Naive thymus-derived CD4-positive, alpha-beta T cell (primary cell): ENCODE measurements at regions not wholly inside any gene's neighbourhood (a gene's known extent, or its start where the extent isn't known, plus 50 kb on each side); places are given as distances from the start of the nearest gene placed in this dataset.

ENCODE experiments used
- ATAC-seq: fragments of 150-1000 bp; cut with Tn5 transposase; 2 replicates; pipeline ENCODE4 v1.10.0; 2021; ENCODE audit warnings: mild to moderate bottlenecking, moderate library complexity
- CTCF ChIA-PET: fragments of 350-600 bp; sonication (Branson Sonifier 250); formaldehyde crosslinking; loops from one replicate; lab custom pipeline; 2021; ENCODE audit warnings: antibody characterized with exemption; lab: Charles Lee
- POLR2A ChIA-PET: fragments of 350-600 bp; sonication (Branson Sonifier 250); formaldehyde crosslinking; loops from one replicate; lab custom pipeline; 2021; ENCODE audit warnings: antibody characterized with exemption, inconsistent platforms; lab: Charles Lee
- DNase-seq, 9 donors: peaks; one replicate each; pipeline versions ENCODE4 v3.0.0 to v3.0.0-alpha.2; 2020 to 2022; ENCODE audit warnings: mixed read lengths in 1 of 9
- H3K27ac ChIP-seq: one replicate; pipeline ENCODE4 v1.7.0; 2013; ENCODE audit warnings: mild to moderate bottlenecking, low read depth, low read length, moderate library complexity
- H3K27me3 ChIP-seq, 2 donors: one replicate each; pipeline ENCODE4 v1.7.0; 2013; ENCODE audit warnings: low read length in 2 of 2, mild to moderate bottlenecking in 2 of 2, moderate library complexity in 2 of 2; ENCODE audit not compliant: control insufficient read depth in 2 of 2, insufficient read depth in 2 of 2
- H3K36me3 ChIP-seq, 3 experiments: 1 replicate in 2 of 3; 2 replicates in 1 of 3; pipeline ENCODE4 v1.7.0; 2013; ENCODE audit warnings: low read length in 3 of 3, mild to moderate bottlenecking in 3 of 3, moderate library complexity in 1 of 3; ENCODE audit not compliant: insufficient read depth in 3 of 3, control insufficient read depth in 2 of 3
- H3K4me1 ChIP-seq, 2 donors: one replicate each; pipeline ENCODE4 v1.7.0; 2013; ENCODE audit warnings: low read length in 2 of 2, mild to moderate bottlenecking in 2 of 2, moderate library complexity in 1 of 2; ENCODE audit not compliant: control insufficient read depth in 2 of 2, insufficient read depth in 2 of 2
- H3K4me3 ChIP-seq: 2 replicates; pipeline ENCODE4 v1.7.0; 2013; ENCODE audit warnings: mild to moderate bottlenecking, low read length
- H3K9me3 ChIP-seq, 3 experiments: 1 replicate in 2 of 3; 2 replicates in 1 of 3; pipeline ENCODE4 v1.7.0; 2013; ENCODE audit warnings: low read length in 3 of 3; ENCODE audit not compliant: control insufficient read depth in 2 of 3
- H3K27ac Mint-ChIP-seq, 9 donors: one replicate each; pipeline ENCODE4 v1.8.0; 2020 to 2022; ENCODE audit warnings: mixed read lengths in 9 of 9, mild to moderate bottlenecking in 8 of 9, moderate library complexity in 5 of 9, inconsistent platforms in 2 of 9
- H3K27me3 Mint-ChIP-seq, 5 donors: one replicate each; pipeline ENCODE4 v1.8.0; 2021 to 2022; ENCODE audit warnings: mixed read lengths in 5 of 5, mild to moderate bottlenecking in 1 of 5
- H3K36me3 Mint-ChIP-seq, 5 donors: one replicate each; pipeline ENCODE4 v1.8.0; 2020 to 2022; ENCODE audit warnings: mixed read lengths in 5 of 5, mild to moderate bottlenecking in 3 of 5, inconsistent platforms in 1 of 5
- H3K4me1 Mint-ChIP-seq, 7 donors: one replicate each; pipeline ENCODE4 v1.8.0; 2020 to 2022; ENCODE audit warnings: mixed read lengths in 7 of 7, mild to moderate bottlenecking in 3 of 7, inconsistent platforms in 1 of 7
- H3K4me3 Mint-ChIP-seq, 10 donors: one replicate each; pipeline ENCODE4 v1.8.0; 2020 to 2022; ENCODE audit warnings: mild to moderate bottlenecking in 10 of 10, mixed read lengths in 10 of 10, moderate library complexity in 6 of 10, inconsistent platforms in 2 of 10
- H3K9me3 Mint-ChIP-seq, 11 donors: one replicate each; pipeline ENCODE4 v1.8.0; 2020 to 2022; ENCODE audit warnings: mixed read lengths in 11 of 11, mild to moderate bottlenecking in 4 of 11, inconsistent platforms in 1 of 11, moderate library complexity in 1 of 11
- intact Hi-C, 2 donors: fragments of 100-400 bp; cut with micrococcal nuclease; formaldehyde crosslinking; loops; one replicate each; pipeline ENCODE4 v1.15.1; 2023

- H3K9me3 Mint-ChIP-seq = peaks cover 0 to 16% (median 0%) of the 10 kb centered on the region in 11 donors
- POLR2A ChIA-PET = no interaction called here
- CTCF ChIA-PET = no interaction called here
Measured at GRCh38 chr9:2321523-2322148, 300.0 kb upstream of the VLDLR start.

GRCh38 chr9:2324742-2325141 is 296.8 kb upstream of the VLDLR start:
- Histone ChIP-seq H3K9me3 (no peaks in the 10 kb centered on the region), H3K4me3 (no peak overlapping the region), H3K36me3 (no peaks in the 10 kb centered on the region), H3K27ac (no peak overlapping the region), H3K4me1 (no peaks in the 10 kb centered on the region), H3K27me3 (no peaks in the 10 kb centered on the region)
- DNase-seq (no peak), ATAC-seq (no peak)
- Mint-ChIP-seq H3K27ac (no peak overlapping the region), H3K9me3 (peaks cover 0 to 5% (median 0%) of the 10 kb centered on the region in 11 donors), H3K4me1 (peaks cover 0 to 2% (median 0%) of the 10 kb centered on the region in 7 donors), H3K27me3 (peaks cover 0 to 11% (median 6%) of the 10 kb centered on the region in 5 donors), H3K4me3 (no peak overlapping the region), H3K36me3 (no peaks in the 10 kb centered on the region)
- CTCF ChIA-PET = no interaction called here
- POLR2A ChIA-PET = no interaction called here
- intact Hi-C loops = no loop called here

More at GRCh38 chr9:2321523-2322148, 300.0 kb upstream of the VLDLR start:
- Histone ChIP-seq H3K36me3 (no peaks in the 10 kb centered on the region), H3K27ac (no peak overlapping the region), H3K4me3 (no peak overlapping the region), H3K4me1 (no peaks in the 10 kb centered on the region), H3K9me3 (no peaks in the 10 kb centered on the region), H3K27me3 (no peaks in the 10 kb centered on the region)
- DNase-seq (no peak), ATAC-seq (no peak)
- Mint-ChIP-seq H3K27ac (no peak overlapping the region), H3K27me3 (peaks cover 0 to 16% (median 13%) of the 10 kb centered on the region in 5 donors), H3K4me3 (no peak overlapping the region), H3K36me3 (no peaks in the 10 kb centered on the region), H3K4me1 (peaks cover 0 to 2% (median 0%) of the 10 kb centered on the region in 7 donors)
- intact Hi-C loops = no loop called here

GRCh38 chr9:2332663-2333062 is 288.9 kb upstream of the VLDLR start:
- Histone ChIP-seq H3K4me1 (no peaks in the 10 kb centered on the region), H3K27ac (no peak overlapping the region), H3K9me3 (no peaks in the 10 kb centered on the region), H3K27me3 (no peaks in the 10 kb centered on the region), H3K4me3 (no peak overlapping the region), H3K36me3 (no peaks in the 10 kb centered on the region)
- Mint-ChIP-seq H3K27me3 (peaks cover 0 to 32% (median 13%) of the 10 kb centered on the region in 5 donors), H3K36me3 (no peaks in the 10 kb centered on the region), H3K9me3 (peaks cover 0 to 6% (median 0%) of the 10 kb centered on the region in 11 donors), H3K27ac (no peak overlapping the region), H3K4me1 (no peaks in the 10 kb centered on the region), H3K4me3 (no peak overlapping the region)
- ChIA-PET POLR2A (no interaction called here), CTCF (no interaction called here)
- ATAC-seq (no peak), DNase-seq (no peak)
- intact Hi-C loops = no loop called here

- Histone ChIP-seq H3K27ac (no peak overlapping the region), H3K9me3 (no peaks in the 10 kb centered on the region), H3K27me3 (no peaks in the 10 kb centered on the region), H3K4me1 (no peaks in the 10 kb centered on the region), H3K36me3 (no peaks in the 10 kb centered on the region), H3K4me3 (no peak overlapping the region)
- ATAC-seq (no peak), DNase-seq (no peak)
- Mint-ChIP-seq H3K9me3 (peaks cover 0 to 5% (median 0%) of the 10 kb centered on the region in 11 donors), H3K4me3 (no peak overlapping the region), H3K27me3 (peaks cover 0 to 32% (median 9%) of the 10 kb centered on the region in 5 donors), H3K36me3 (no peaks in the 10 kb centered on the region), H3K27ac (no peak overlapping the region), H3K4me1 (no peaks in the 10 kb centered on the region)
- ChIA-PET POLR2A (no interaction called here), CTCF (no interaction called here)
- intact Hi-C loops = no loop called here
Measured at GRCh38 chr9:2335260-2335659, 286.3 kb upstream of the VLDLR start.

GRCh38 chr9:2336055-2336454 is 285.5 kb upstream of the VLDLR start:
- CTCF ChIA-PET = no interaction called here
- Histone ChIP-seq H3K36me3 (no peaks in the 10 kb centered on the region), H3K27me3 (no peaks in the 10 kb centered on the region), H3K9me3 (no peaks in the 10 kb centered on the region), H3K27ac (no peak overlapping the region), H3K4me3 (no peak overlapping the region), H3K4me1 (no peaks in the 10 kb centered on the region)
- no peaks in the 10 kb centered on the region for H3K9me3 Mint-ChIP-seq
- H3K4me1 Mint-ChIP-seq = no peaks in the 10 kb centered on the region
- no peak overlapping the region for H3K4me3 Mint-ChIP-seq
- intact Hi-C loops = no loop called here
- POLR2A ChIA-PET = no interaction called here
- no peak for ATAC-seq
- H3K27me3 Mint-ChIP-seq = peaks cover 0 to 32% (median 3%) of the 10 kb centered on the region in 5 donors
- no peak overlapping the region for H3K27ac Mint-ChIP-seq
- DNase-seq = no peak
- no peaks in the 10 kb centered on the region for H3K36me3 Mint-ChIP-seq

GRCh38 chr9:2337131-2337530 is 284.5 kb upstream of the VLDLR start:
- Mint-ChIP-seq H3K4me1 (no peaks in the 10 kb centered on the region), H3K27me3 (peaks cover 0 to 26% (median 3%) of the 10 kb centered on the region in 5 donors), H3K4me3 (no peak overlapping the region), H3K9me3 (no peaks in the 10 kb centered on the region), H3K36me3 (no peaks in the 10 kb centered on the region), H3K27ac (no peak overlapping the region)
- ATAC-seq (no peak), DNase-seq (no peak)
- Histone ChIP-seq H3K36me3 (no peaks in the 10 kb centered on the region), H3K4me1 (no peaks in the 10 kb centered on the region), H3K9me3 (no peaks in the 10 kb centered on the region), H3K27ac (no peak overlapping the region), H3K4me3 (no peak overlapping the region), H3K27me3 (no peaks in the 10 kb centered on the region)
- intact Hi-C loops = no loop called here
- ChIA-PET CTCF (no interaction called here), POLR2A (no interaction called here)

GRCh38 chr9:2337627-2338026 is 284.0 kb upstream of the VLDLR start:
- H3K4me1 Mint-ChIP-seq = no peaks in the 10 kb centered on the region
- ATAC-seq = no peak
- Histone ChIP-seq H3K27ac (no peak overlapping the region), H3K9me3 (no peaks in the 10 kb centered on the region), H3K27me3 (no peaks in the 10 kb centered on the region), H3K4me3 (no peak overlapping the region), H3K4me1 (no peaks in the 10 kb centered on the region), H3K36me3 (no peaks in the 10 kb centered on the region)
- no peak overlapping the region for H3K4me3 Mint-ChIP-seq
- peaks cover 0 to 23% (median 3%) of the 10 kb centered on the region in 5 donors for H3K27me3 Mint-ChIP-seq
- no peaks in the 10 kb centered on the region for H3K36me3 Mint-ChIP-seq
- H3K9me3 Mint-ChIP-seq = no peaks in the 10 kb centered on the region
- intact Hi-C loops = no loop called here
- DNase-seq = no peak
- ChIA-PET CTCF (no interaction called here), POLR2A (no interaction called here)
- H3K27ac Mint-ChIP-seq = no peak overlapping the region
